HG02981 (cell line): ENCODE measurements at regions not wholly inside any gene's neighbourhood (a gene's known extent, or its start where the extent isn't known, plus 50 kb on each side); places are given as distances from the start of the nearest gene placed in this dataset.
"Not testable (repeated sequence)": the region's sequence is repeated elsewhere in the genome, so short reads cannot be mapped to it uniquely, and the experiment has no call there.

ENCODE experiments used
- ATAC-seq: cut with Tn5 transposase; IDR thresholded peaks from one replicate; pipeline ENCODE4 v1.9.1; 2021; ENCODE audit warnings: mild to moderate bottlenecking, moderate library complexity; ENCODE audit not compliant: unreplicated experiment

DNA sequence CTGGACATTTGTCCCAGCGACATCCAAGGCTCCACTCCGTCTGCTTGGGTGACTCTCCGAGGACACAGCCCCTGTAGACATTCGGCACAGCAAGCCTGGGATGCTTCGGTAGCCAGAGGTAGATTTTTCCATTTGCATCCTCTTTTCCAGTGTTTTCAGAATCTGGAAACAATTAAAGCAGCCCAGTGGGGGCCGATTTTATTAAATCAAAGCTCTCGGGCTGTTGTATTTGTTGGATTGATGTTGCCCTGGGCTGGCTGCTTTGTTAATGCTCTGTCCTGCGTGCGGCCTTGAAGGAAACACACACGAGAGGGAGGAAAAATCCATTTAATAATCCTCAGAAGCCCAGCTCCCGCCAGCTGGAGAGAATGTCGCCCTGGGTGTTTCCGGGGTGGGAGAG, 158.1 kb upstream of the CIBAR2 start:
- ATAC-seq = no peak

DNA sequence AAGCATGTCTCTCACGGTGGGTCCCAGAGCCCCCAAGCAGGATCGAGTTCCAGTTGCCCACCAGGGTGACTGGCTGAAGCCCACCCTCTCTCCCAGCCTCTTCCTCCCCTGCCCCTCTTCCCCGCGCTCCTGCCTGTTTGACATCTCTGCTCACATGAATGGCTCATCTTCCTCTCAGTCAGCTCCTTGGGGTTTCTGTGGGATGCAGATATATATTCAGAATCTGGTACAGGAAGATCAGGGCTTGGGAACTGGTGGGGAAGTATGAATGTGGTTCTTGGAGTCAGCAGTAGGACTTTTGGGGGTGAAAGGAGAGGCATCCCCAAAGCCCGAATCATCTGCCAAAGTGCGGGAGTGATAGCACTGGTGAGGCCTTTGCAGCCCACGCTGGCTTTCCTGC, 158.9 kb upstream of the CIBAR2 start:
- ATAC-seq = no peak

DNA sequence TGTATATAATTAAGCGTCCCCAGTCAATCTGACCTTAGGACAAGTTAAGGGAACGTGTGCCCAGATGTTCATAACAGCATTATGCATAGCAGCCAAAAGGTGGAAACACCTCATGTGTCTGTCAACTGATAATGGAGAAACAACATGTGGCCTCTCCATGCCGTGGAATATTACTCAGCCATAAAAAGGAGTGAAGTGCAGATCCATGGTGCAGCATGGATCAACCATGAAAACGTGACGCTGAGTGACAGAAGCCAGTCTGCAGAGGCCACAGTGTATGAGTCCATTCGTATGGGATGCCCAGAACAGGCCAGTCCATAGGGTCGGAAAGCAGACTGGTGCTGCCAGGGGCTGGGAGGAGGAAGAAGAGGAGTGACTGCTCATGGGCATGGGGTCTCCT, 161.0 kb upstream of the CIBAR2 start:
- no peak for ATAC-seq

DNA sequence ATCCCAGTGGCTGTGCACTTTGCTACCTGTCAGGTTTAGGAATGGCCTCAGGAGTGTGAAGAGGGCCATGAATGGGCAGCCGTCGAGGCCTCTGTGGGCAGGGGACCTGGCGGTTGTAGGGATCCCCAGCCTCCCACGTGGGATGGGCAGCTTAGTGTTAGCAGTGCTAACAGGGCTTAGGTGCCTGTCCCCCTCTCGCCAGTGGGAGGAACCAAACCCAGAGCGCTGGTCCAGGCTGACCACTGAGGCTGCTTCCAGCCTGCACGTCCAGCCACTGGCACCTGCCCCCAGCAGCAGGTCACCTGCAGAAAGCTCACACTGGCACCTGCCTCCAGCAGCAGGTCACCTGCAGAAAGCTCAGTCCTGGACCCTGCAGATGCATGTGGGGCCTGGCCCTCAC, 162.2 kb upstream of the CIBAR2 start:
- no peak for ATAC-seq

DNA sequence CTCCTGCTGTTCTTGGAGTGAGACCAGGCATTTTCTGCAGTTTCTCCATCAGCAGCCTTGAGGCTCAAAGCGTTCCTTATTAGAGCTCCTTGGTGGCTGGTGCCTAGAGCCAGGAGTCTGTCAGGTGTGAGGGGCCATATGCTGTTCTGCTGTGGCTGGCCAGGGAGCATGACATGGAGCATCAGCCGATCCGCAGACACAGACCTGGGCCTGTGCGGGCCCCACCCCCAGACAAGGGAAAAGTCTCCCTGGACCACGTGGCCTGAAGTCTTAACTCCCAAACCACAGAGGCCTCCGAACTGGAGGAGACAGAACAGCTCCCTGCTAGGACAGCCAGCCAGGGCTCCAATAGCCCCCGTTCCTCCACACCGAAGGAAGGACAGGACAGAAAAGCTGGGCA, 162.7 kb upstream of the CIBAR2 start:
- no peak for ATAC-seq

DNA sequence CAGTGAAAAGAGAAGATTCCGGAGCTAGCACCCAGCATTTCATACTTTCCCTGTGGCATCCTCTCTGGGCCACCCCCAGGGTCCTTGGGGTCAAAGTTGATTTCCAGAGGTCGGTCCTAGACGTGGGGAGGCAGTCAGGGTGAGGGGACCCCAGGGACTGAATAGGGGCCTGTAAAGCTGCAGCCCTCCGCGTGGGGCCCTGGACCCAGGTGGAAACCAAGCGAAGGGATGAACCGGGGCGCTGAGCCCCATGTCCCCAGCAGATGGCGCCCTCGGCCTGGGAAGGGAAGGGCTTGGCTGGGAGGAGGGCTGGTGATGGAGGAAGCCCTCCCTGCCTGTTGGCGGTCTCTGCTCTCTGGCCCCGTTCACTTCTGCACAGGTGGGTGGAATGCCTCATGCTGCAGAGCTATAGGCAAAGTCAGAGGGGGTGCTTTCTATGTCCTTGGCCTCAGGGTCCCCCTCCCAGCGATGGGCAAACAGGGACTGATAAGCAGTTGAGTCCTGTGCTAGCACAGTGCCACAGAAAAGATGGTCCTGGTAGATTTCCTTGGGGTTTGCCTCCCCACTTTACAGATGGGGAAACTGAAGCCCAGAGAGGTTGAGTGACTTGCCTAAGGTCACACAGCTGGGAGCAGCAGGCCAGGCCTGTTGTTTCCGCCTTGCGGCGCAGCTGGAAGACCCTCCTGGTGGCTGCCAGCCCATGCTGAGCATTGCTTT, 163.4 kb upstream of the CIBAR2 start:
- no peak for ATAC-seq

DNA sequence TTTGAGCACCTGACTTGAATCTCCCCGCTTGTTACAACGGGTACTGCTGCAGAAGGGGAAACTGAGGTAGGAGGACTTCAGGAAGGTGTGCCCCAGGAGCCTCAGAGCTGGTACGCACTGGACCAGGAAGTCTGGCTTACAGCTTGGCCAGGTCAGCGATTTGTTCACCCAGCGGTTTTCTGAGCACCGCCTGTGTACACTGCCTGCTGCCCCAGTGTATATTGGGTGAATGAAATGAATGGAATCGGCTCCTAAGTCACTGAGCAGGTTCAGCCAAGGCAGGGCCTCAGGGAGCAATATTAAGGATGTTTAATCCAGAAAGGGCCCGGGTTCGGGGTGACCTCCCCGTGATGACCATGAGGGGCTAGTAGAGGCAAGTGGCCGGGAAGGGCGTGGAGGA, 164.0 kb upstream of the CIBAR2 start:
- no peak for ATAC-seq

DNA sequence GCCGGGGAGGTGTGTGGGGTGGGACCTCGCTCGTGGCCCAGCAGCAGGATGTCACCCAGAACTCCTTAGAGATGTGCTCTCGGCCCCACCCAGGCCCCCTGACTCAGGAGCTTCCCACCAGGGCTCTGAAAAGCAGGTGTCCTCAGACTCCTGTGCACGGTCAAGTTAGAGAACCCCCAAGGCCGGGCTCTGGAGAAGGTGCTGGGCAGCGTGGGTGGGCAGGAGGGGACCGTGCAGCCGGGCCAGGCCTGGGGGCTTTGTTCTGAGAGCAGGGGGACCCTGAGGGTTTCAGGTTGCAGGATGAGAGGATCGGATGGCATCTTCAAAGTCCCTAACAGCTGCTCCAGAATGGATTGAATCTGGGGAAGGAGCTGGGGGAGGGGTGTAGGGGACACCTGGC, 164.4 kb upstream of the CIBAR2 start:
- ATAC-seq = no peak

DNA sequence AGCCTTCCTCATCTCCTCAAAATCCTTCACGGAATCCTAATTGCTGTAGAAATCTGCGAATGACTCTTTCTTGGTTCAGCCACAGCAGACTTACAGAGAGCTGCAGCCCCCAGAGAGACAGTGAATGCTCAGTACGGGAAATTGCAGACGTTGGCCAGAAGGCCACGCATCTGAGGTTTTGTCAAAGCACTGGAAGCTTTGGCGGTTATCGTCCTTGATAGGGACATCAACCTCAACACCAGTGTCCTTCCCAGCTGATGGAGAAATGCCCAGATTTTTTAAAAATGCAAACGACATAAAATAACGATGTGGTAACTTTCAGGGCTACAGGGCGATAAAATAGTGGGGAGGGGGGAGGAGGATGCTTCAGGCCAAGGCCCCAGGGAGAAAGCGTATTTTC, 166.6 kb upstream of the CIBAR2 start:
- ATAC-seq = no peak

DNA sequence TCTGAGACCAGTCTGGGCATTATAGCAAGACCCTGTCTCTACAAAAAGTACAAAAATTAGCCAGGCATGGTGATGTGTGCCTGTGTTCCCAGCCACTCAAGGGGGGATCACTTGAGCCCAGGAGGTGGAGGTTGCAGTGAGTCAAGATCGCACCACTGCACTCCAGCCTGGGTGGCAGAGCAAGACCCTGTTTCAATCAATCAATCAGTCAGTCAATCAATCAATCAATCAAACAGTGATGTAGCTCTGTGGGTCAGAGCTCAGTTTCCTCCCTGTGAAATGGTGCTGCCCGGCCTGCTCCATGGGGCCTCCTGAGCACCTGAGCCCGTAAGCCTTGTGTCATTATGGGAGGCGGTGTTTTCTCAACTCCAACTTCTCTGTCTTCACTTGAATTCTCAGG, 167.1 kb upstream of the CIBAR2 start:
- no peak for ATAC-seq

DNA sequence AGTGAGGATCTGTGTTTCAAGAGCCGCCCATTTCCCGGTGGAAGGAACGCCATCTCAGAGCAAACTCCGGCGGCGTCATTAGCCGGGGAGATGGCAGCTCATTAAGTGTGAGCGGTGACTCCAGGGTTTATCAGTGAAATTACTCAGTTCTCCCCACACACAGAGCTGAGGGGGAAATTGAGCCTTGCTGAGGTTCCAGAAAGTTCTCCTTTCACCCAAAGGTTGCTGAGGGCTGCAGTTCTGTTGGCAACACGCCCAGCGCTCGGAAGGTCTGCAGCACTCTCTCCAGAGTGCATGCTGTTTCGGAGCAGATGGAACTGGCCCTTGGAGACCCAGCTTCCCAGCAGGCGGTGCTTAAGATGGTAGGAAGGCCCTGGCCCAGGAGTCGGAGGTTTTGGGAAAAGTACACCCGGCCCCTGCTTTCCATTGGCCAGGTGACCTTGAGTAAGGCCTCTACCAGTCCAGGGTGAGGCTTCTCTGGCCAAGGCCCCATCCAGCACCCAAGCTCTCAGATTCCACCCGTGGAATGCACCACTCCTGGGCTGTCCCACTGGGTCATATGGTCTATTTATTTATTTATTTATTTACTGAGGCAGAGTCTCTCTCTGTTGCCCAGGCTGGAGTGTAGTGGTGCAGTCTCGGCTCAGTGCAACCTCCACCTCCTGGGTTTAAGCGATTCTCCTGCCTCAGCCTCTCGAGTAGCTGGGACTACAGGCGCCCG, 167.7 kb upstream of the CIBAR2 start:
- no peak for ATAC-seq

DNA sequence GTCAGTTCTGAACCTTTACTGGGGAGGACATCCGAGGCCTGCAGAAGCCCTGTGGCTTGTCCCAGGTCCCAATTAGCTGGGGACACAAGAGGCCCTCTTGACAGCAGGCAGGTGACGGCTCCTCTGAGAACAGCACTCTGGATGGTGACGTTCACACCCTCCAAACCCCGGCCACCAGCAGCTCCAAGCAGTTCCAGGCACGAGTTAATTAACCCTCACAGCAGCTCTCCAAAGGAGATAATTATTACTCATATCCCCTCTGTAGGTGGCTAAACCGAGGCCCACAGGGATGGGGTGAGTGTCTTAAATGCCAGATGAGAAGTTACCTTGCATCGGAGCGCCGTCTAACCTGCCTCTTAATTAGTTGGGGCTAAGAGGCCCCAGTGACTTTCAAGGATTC, 168.9 kb upstream of the CIBAR2 start:
- no peak for ATAC-seq

DNA sequence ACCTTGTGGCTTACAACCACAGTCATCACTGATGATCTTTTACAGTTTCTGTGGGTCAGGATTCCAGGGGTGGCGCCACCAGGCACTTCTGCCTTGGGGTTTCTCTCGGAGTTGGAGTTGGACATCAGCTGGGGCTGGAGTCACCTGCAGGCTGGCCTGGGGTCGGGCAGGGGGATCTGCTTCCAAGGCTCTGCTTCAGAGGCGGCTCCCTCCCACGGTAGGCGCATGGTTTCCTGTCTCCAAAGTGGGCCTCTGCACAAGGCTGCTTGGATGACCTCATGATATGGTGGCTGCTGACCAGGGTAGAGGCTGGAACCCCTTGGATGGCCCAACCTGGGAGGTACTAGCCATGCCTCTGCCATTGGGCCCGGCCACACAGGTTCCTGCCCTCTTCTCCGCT, 170.6 kb upstream of the CIBAR2 start:
- ATAC-seq = no peak

DNA sequence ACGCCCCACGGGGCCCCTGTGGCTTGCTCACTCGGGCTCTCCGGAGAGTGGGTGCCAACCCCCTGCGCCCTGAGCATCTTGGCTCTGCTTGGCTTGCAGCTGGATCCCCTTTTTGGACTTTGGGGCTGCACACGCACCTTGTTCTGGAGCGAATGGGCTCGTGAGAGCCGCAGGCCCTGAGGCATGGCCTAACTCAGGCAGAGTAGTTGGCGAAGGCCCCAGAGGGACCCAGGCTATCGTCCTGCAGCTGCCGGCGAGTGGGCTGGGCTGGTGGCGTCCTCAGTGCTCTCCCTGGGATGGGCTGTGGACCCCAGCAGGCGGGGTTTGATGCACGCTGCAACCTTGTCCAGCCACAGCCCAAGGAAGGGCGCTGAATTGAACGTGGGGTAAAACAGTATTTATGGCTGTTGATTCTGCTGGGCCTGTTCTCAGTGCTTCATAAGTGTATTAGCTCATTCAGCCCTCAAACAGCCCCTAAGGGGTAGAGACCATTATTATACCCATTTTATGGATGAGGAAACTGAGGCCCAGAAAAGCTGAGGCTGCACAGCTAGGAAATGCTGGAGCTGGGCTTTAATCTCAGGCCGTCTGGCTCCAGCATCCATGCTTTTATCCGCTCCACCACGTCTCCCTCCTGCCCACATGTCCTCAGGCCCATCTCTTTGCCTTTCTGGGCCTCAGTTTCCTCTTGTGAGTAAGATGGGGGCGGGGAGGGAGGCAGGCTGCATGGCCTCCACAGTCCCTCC, 171.2 kb upstream of the CIBAR2 start:
- no peak for ATAC-seq

DNA sequence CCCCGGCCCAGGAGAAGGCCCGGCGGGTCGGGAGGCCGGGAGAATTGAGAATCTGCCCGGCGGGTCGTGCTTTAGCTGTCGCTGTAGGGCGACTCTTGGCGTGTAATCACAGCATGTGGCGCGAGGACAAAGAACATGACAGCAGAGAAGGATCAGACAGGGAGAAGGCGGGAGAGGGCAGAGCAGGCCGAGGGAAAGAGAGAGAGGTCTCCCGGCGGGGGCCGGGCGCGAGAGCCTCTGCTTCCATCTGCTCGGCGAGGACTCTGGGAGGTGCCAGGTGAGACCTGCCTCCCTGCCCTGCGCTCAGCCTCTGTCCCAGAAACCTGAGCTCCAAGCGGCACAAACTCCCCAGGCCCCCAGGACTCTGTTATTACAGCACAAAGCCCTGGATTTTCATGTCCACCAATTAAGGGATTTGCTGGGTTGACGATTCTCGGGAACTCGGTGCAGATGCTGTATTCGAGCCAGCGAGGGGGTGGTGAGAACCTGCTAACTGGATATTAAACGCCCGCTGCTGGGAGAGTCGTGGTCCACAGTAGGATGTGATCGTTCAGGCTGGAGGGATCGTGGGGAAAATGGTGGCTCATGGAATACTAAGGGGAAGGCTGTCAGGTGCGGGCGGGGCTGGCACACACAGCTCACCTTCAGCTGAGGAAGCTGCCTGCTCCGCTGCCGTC, 172.0 kb upstream of the CIBAR2 start:
- ATAC-seq = no peak

DNA sequence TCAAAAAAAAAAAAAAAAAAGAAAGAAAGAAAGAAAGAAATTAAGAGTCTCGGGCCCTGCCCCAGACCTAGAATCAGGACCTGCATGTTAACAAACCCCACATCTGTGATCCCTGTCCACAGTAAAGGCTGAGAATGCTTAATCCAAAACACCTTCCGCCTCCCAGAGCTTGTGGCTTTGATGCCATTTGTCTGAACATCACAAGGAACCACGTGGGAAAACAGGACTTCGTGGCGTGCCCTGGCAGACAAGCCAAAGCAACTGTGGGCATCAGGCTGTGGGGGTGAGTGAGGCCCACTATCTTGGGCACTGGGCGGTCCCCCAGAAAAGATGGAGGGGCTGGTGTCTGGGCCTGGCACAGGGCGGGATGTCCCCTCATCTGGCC, 173.4 kb upstream of the CIBAR2 start:
- ATAC-seq = no peak

DNA sequence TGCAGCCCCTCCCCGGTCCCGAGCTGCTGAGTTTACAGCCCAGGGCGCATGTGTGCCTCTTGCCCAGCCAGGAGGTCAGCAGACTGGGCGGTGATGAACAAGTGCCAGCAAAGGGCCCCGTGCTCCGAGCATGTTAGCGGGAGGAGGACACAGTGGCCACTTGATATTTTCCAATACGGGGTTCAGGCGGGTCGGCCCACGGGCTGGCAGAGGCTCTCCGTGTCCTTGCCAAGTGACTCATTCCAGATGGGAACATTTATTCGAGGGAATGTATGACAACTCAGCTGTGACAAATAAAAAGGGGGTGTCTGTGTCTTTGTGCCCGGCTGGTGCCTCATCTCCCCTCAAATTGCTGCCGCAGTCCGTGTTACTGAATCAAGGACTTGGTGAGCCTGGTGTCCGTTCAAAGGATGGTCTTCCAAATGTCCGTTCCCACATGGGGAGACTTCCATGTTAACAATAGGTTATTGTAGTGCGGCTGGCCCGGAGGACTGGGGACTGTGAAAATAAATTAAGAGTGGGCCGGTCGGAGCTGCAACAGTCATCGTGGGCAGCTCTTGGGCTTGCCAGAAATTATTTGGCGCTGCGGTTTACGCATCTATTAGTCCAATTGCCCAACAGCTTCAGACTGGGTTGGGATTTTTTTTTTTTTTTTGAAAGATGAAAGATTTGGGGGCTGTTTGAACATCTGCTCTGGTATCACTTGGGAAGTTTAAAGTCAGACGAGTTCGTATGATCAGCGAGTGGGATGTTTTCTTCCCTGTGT, 174.0 kb upstream of the CIBAR2 start:
- no peak for ATAC-seq

DNA sequence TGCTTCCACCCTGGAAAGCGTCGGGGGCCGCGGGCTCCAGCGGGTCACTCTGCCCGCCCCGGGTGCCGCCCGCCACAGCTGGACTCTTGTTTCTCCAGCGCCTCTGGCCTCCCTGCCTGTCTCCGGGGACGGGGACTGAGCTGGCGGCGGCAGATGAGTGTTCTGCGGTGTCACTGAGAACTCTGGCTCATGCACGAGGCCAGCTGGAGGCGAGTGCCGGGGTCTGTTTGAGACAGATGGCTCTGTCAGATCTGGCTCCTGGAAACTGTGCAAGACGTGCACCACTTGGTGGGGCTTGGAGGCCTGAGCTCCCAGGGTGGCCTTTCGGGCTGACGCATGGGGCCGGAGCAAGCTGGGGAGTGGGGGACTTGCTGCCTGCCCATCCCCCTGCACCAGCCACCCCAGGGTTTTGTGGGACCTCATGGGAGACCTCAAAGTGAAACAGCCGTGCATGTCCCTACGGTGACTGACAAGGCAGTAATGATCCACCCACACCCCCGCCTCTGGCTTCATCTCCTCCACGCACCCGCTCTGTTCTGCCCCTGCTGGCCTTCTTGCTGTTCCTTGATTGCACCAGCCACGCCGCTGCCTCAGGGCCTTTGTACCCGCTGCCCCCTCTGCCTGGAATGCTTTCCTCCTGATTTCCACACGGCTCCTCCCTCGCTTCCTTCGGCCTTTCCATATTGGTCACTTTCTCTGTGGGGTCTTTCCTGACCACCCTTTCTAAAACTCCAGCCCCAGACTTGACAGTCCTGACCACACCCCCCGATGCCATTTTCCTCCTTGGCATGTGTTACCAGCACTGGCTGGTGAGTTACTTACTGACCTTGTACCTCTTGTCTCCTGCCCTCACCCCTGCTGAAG, 174.9 kb upstream of the CIBAR2 start:
- no peak for ATAC-seq

DNA sequence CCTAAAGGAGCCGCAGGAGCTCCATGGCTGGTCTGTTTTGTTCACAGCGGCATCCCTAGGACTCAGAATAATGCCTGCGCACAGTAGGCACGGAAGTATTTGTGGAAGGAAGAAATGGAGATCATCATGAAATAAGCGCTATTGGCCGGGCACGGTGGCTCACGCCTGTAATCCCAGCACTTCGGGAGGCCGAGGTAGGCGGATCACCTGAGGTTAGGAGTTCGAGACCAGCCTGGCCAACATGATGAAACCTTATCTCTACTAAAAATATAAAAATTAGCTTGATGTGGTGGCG, 175.5 kb upstream of the CIBAR2 start:
- ATAC-seq = not testable (repeated sequence)

DNA sequence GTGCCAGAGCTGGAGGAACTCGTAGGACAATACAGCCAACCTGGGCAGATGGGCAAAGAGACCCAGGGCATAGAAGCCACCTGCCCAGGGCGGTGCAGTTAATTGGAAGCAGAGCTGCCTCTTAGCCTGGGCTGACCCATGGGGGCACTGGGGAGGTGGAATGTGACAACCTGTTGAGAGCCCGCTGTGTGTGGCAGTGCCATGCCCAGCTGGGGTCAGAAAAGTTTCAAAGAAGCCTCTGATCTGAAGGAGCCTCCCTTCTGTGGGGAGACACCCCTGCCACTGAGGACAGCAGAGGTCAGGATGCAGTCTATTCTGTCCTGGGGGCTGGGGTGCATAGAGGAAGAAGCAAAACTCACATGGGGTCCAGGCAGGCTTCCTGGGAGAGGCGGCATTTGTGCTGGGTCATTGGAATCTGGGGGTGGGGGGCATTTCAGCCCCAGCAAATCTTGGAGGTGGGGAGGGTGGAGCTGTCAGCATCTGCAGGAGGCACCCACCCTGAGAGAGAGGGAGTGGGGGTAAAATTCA, 176.1 kb upstream of the CIBAR2 start:
- no peak for ATAC-seq
